Bone marrow (tissue), 2 donors: ENCODE measurements at regions not wholly inside any gene's neighbourhood (a gene's known extent, or its start where the extent isn't known, plus 50 kb on each side); places are given as distances from the start of the nearest gene placed in this dataset.

Source experiments
- DNase-seq, 2 donors: peaks; one replicate each; lab custom pipeline; 2025; lab: John Stamatoyannopoulos, UW

GRCh38 chr10:6305401-6306321, 102.9 kb downstream of the PFKFB3 start:
- no peak for DNase-seq

GRCh38 chr10:6306917-6307316, 104.2 kb downstream of the PFKFB3 start:
- no peak for DNase-seq

DNA sequence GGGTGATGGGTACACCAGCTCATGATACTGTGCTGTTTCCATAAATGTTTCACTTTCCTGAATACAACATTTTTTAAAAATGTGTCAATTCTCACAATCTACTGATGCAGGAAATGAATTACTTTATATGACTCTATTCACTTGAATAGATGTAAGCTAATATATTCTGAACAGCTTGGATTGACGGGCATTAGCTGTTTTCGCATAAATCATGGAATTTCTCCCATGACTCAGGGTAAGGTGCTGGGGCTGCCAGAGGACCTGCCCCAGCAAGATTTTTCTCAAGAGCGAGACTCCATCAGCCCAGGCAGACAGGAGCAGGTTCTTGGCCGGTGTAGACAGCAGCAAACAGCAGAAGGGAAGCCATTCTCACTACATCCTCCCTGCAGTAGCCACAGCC, 107.1 kb downstream of the PFKFB3 start:
- no peak for DNase-seq

- DNase-seq = no peak
Measured at GRCh38 chr10:6310977-6311376, 108.2 kb downstream of the PFKFB3 start.

- DNase-seq = no peak
Measured at GRCh38 chr10:6311700-6312330, 109.1 kb downstream of the PFKFB3 start.

GRCh38 chr10:6312636-6313035, 109.9 kb downstream of the PFKFB3 start:
- no peak for DNase-seq

DNA sequence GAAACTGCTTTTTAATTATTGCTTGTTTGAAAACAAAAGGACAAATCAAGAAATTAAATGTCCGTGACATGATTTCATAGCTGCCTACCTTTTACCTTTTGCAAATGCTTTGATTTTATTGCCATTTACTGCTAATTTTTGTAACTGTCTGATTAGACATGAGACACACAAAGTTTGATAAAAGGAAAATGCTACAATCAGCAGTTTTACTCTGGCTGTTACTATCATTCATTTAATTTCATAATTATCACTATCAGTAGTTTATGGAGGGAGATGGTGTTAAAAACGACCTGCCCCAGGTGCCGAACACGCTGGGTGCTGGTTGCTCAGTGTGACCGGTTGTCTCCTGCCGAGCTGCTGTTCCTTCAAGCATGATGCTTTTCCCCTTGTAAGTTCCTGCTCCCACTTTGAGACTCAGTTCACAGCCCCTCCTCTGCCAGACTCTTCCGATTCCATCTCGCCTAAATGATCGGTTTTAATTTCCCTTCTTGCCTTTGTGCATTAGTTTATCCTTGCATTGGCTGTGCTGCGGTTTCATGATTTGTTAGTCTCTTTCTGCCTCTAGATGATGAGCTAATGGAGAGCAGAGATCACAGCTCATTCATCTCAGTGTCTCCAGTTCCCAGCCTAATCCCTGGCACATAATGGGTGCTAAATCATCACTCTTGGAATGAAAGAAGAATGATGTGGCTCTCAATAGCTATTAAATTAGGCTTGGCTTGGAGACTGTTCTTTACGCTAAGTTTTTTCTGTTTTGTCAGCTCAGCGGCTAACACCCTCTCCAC, 110.6 kb downstream of the PFKFB3 start:
- DNase-seq = no peak

- no peak for DNase-seq
Measured at GRCh38 chr10:6314620-6315205, 112.0 kb downstream of the PFKFB3 start.

DNA sequence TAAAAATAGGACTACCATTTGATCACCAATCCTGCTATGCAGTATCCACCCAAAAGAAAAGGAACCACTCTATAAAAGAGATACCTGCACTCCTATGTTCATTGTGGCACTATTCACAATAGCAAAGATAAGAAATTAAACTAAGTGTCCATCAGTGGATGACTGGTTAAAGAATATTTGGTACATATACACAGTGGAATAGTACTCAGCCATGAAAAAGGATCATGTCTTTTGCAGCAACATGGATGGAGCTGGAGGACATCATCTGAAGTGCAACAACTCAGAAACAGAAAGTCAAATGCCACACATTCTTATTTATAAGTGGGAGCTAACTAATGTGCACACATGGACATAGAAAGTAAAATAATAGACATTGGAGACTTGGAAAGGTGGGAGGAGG, 116.4 kb downstream of the PFKFB3 start:
- DNase-seq = no peak

- DNase-seq = no peak
Measured at GRCh38 chr10:6320320-6321010, 117.7 kb downstream of the PFKFB3 start.

DNA sequence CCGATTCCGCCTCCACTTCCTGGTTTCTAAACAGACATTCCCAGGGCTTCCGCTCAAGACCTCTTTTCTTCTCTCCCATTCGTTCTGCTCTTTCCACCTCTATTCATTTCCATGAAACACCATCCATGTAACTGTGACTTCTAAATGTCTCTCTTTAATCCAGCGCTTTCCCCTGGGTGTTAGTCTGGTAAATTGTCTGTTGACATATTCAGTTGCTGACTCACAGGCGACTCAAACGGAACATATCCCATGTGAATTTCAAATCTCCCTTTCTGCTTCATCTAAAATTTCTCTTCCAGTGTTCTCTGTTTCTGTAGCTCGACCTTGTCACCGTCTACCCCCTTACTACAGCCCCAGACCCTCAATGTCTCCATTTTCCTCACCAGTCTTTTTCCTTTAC, 119.1 kb downstream of the PFKFB3 start:
- no peak for DNase-seq

DNA sequence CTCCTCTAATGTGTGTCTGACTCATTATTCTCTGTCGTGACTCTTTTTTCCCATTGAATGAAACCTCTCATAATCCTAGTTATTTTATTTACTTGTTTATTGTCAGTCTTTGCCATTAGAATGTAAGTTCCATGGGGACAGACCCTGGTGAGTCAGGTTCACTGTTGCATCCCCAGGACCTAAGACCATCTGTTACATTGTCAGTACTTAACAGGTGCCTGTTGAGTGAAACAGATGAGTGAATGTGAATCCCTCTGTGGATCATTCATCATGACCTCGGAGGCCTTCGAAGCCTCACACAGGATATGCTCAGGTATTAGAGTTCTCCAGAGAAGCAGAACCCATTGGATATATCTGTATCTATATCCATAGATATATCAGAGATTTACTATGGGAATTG, 120.1 kb downstream of the PFKFB3 start:
- no peak for DNase-seq

GRCh38 chr10:6327961-6328698, 125.4 kb downstream of the PFKFB3 start:
- DNase-seq = no peak

GRCh38 chr10:6328699-6329423, 126.1 kb downstream of the PFKFB3 start:
- DNase-seq = peak in 1 of 2 donors; percentile 11

GRCh38 chr10:6333086-6333485, 130.4 kb downstream of the PFKFB3 start:
- no peak for DNase-seq

DNA sequence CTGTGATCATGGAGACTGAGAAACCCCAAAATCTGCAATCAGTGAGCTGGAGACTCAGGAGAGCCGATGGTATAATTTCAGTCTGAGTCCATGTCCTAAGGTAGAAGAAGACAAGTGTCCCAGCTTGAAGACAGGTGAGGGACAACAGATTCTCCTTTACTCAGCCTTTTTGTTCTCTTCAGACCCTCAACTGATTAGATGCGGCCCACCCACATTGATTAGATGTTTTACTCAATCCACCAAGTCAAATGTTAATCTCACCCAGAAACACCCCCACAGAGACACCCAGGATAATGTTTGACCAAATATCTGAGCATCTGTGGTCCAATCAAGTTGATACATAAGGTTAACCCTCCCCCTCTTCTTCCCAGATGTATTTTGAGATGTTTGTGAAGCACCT, 131.2 kb downstream of the PFKFB3 start:
- DNase-seq = no peak

DNA sequence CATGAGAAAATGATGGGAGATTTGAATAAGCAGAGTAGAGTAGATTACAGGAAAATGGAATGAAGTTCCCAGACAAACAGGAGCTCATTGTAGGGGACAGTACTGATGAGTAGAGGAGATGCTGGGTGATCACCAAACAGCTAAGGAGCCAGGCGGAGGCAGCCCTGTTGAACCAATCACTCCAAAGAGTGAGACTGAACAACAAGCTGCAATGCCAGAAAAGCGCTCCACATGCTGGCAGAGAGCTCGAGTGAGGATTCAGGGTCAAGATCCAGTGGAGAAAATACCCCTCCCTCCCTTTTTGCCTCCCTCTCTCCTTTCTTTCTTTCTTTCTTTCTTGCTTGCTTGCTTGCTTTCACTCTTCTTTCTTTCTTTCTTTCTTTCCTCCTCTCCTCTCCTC, 133.3 kb downstream of the PFKFB3 start:
- no peak for DNase-seq

- DNase-seq = no peak
Measured at GRCh38 chr10:6337382-6337781, 134.7 kb downstream of the PFKFB3 start.

DNA sequence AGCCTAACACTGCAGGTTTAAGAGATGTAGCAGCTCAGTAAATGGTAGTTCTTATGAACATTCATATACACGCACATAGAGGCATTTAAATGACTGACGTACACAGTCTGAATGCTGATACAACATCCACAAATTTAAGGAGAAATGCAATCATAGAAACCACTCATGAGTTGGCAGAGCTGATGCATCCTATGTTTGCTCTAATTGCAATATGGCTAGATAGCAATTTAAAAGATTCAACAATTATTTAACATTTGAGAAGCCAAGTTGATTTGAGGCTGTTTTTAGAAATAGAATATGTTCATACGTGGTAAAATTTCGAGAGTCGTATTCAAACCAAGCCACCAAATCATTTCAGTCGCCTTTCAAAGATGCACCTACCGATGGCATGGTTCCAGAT, 135.6 kb downstream of the PFKFB3 start:
- no peak for DNase-seq

GRCh38 chr10:6339891-6340290, 137.2 kb downstream of the PFKFB3 start:
- DNase-seq = no peak
